ES-I3 (cell line): ENCODE measurements at regions not wholly inside any gene's neighbourhood (a gene's known extent, or its start where the extent isn't known, plus 50 kb on each side); places are given as distances from the start of the nearest gene placed in this dataset.
"Not testable (repeated sequence)": the region's sequence is repeated elsewhere in the genome, so short reads cannot be mapped to it uniquely, and the experiment has no call there.

Experiments
- H3K36me3 ChIP-seq: 2 replicates; pipeline ENCODE4 v1.6.1; 2013; ENCODE audit warnings: mild to moderate bottlenecking, low read length, control low read depth, moderate library complexity; ENCODE audit not compliant: insufficient read depth
- H3K4me1 ChIP-seq: 2 replicates; pipeline ENCODE4 v1.6.1; 2013; ENCODE audit warnings: mild to moderate bottlenecking, control low read depth, low read length; ENCODE audit not compliant: insufficient read depth
- H3K9ac ChIP-seq: 2 replicates; pipeline ENCODE4 v1.6.1; 2013; ENCODE audit warnings: low read depth, mild to moderate bottlenecking, low read length, moderate library complexity
- H3K9me3 ChIP-seq: 2 replicates; pipeline ENCODE4 v1.6.1; 2013; ENCODE audit warnings: mild to moderate bottlenecking, low read length, moderate library complexity; ENCODE audit not compliant: control insufficient read depth, insufficient read depth

GRCh38 chr3:69658514-69659140, 80.6 kb upstream of the MITF start:
- Histone ChIP-seq H3K9ac (no peak overlapping the region), H3K9me3 (no peaks in the 10 kb centered on the region), H3K36me3 (no peaks in the 10 kb centered on the region)

GRCh38 chr3:69657030-69657429, 82.2 kb upstream of the MITF start:
- H3K9ac ChIP-seq, H3K36me3 ChIP-seq, H3K4me1 ChIP-seq, H3K9me3 ChIP-seq: not testable (repeated sequence)

More at GRCh38 chr3:69658514-69659140, 80.6 kb upstream of the MITF start:
- H3K4me1 ChIP-seq: no peaks in the 10 kb centered on the region

GRCh38 chr3:69651765-69652164, 87.5 kb upstream of the MITF start:
- Histone ChIP-seq H3K9ac (no peak overlapping the region), H3K9me3 (no peaks in the 10 kb centered on the region), H3K4me1 (no peaks in the 10 kb centered on the region), H3K36me3 (no peaks in the 10 kb centered on the region)

- no peaks in the 10 kb centered on the region for H3K4me1 ChIP-seq
- no peaks in the 10 kb centered on the region for H3K36me3 ChIP-seq
- no peaks in the 10 kb centered on the region for H3K9me3 ChIP-seq
- no peak overlapping the region for H3K9ac ChIP-seq
Observed at GRCh38 chr3:69650066-69650419, 89.2 kb upstream of the MITF start.

GRCh38 chr3:69649120-69650065, 89.9 kb upstream of the MITF start:
- Histone ChIP-seq H3K9ac (no peak overlapping the region), H3K36me3 (no peaks in the 10 kb centered on the region), H3K4me1 (no peaks in the 10 kb centered on the region), H3K9me3 (no peaks in the 10 kb centered on the region)

- Histone ChIP-seq H3K36me3 (no peaks in the 10 kb centered on the region), H3K9me3 (no peaks in the 10 kb centered on the region), H3K4me1 (no peaks in the 10 kb centered on the region), H3K9ac (no peak overlapping the region)
Observed at GRCh38 chr3:69648126-69648525, 91.1 kb upstream of the MITF start.

GRCh38 chr3:69647511-69648110, 91.7 kb upstream of the MITF start:
- H3K9me3 ChIP-seq: no peaks in the 10 kb centered on the region
- no peaks in the 10 kb centered on the region for H3K4me1 ChIP-seq
- no peaks in the 10 kb centered on the region for H3K36me3 ChIP-seq
- H3K9ac ChIP-seq: no peak overlapping the region

GRCh38 chr3:69647081-69647480, 92.2 kb upstream of the MITF start:
- H3K4me1 ChIP-seq: no peaks in the 10 kb centered on the region
- no peak overlapping the region for H3K9ac ChIP-seq
- H3K9me3 ChIP-seq: no peaks in the 10 kb centered on the region
- no peaks in the 10 kb centered on the region for H3K36me3 ChIP-seq

- Histone ChIP-seq H3K4me1 (no peaks in the 10 kb centered on the region), H3K9me3 (no peaks in the 10 kb centered on the region), H3K9ac (no peak overlapping the region), H3K36me3 (no peaks in the 10 kb centered on the region)
Observed at GRCh38 chr3:69646287-69647067, 92.8 kb upstream of the MITF start.

GRCh38 chr3:69642606-69643005, 96.7 kb upstream of the MITF start:
- Histone ChIP-seq H3K36me3 (no peaks in the 10 kb centered on the region), H3K4me1 (no peaks in the 10 kb centered on the region), H3K9ac (no peak overlapping the region), H3K9me3 (no peaks in the 10 kb centered on the region)

GRCh38 chr3:69639851-69640250, 99.4 kb upstream of the MITF start:
- no peaks in the 10 kb centered on the region for H3K4me1 ChIP-seq
- H3K36me3 ChIP-seq: no peaks in the 10 kb centered on the region
- H3K9ac ChIP-seq: no peak overlapping the region
- no peaks in the 10 kb centered on the region for H3K9me3 ChIP-seq

- H3K4me1 ChIP-seq: no peaks in the 10 kb centered on the region
- no peak overlapping the region for H3K9ac ChIP-seq
- H3K9me3 ChIP-seq: peaks cover 5% of the 10 kb centered on the region; the same call in 1 of the 2 replicates
Observed at GRCh38 chr3:69628951-69629350, 110.3 kb upstream of the MITF start.

GRCh38 chr3:69613286-69613685, 126.0 kb upstream of the MITF start:
- H3K9ac ChIP-seq: no peak overlapping the region
- H3K36me3 ChIP-seq: no peaks in the 10 kb centered on the region

More at GRCh38 chr3:69628951-69629350, 110.3 kb upstream of the MITF start:
- no peaks in the 10 kb centered on the region for H3K36me3 ChIP-seq

GRCh38 chr3:69612791-69613190, 126.5 kb upstream of the MITF start:
- no peaks in the 10 kb centered on the region for H3K4me1 ChIP-seq
- H3K9me3 ChIP-seq: no peaks in the 10 kb centered on the region; the same call in 1 of the 2 replicates
- H3K36me3 ChIP-seq: no peaks in the 10 kb centered on the region
- no peak overlapping the region for H3K9ac ChIP-seq

More at GRCh38 chr3:69613286-69613685, 126.0 kb upstream of the MITF start:
- H3K4me1 ChIP-seq: no peaks in the 10 kb centered on the region
- H3K9me3 ChIP-seq: no peaks in the 10 kb centered on the region; the same call in 1 of the 2 replicates
